Fibroblast of the aortic adventitia (primary cell): ENCODE measurements at regions not wholly inside any gene's neighbourhood (a gene's known extent, or its start where the extent isn't known, plus 50 kb on each side); places are given as distances from the start of the nearest gene placed in this dataset.

Experiments used
- DNase-seq: peaks from one replicate; pipeline ENCODE4 v3.0.0-alpha.2; 2010; ENCODE audit warnings: low read depth
- H3K4me3 ChIP-seq: 2 replicates; pipeline ENCODE4 v1.5.1; 2011; ENCODE audit warnings: low read depth, mild to moderate bottlenecking, control low read depth, low read length, moderate library complexity
- CTCF ChIP-seq: IDR thresholded peaks from 2 replicates; pipeline ENCODE4 v1.5.1; 2011; ENCODE audit warnings: mild to moderate bottlenecking, low read length, control low read depth, inconsistent platforms; ENCODE audit not compliant: insufficient read depth

- no peak for DNase-seq
- no peak overlapping the region for H3K4me3 ChIP-seq
- no peak for TF ChIP-seq CTCF
Measured at GRCh38 chr9:126119731-126120130, 206.9 kb upstream of the MVB12B start.

DNA sequence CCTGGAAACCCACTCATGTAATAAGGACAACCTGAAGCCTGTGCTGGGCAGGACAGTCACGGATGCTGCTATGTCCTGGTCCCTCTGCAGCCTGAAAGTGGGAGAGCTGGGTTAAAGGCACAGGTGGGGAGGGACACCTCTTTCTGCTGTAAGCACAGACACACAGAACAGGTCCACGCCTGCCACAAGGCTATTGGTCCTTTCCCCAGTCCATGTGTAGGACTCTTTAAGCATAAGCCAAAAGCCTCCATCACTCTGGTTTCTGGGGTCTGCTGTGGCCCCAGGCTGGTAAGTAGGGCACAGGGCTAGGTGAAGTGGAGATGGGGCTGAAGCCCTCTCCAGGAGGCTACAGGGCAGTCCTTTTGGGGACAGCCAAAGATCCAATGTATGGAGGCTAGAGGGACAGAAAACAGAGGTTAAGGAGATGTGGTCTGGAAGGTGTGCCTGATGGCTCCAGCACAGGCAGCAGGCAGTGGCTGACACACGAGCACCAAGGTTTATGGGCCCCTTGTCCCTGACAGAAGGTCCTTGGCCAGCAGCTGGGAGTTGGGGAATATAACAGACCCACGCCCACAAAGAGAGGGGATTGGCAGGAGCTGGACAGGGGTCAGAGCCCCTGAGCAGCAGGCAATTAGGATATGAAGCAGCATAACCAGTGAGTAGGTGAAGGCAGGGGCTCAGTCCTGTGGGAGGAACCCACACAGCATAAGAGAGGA lies 203.6 kb upstream of the MVB12B start:
- DNase-seq, result no peak
- H3K4me3 ChIP-seq, result no peak overlapping the region
- TF ChIP-seq CTCF, result no peak

DNA sequence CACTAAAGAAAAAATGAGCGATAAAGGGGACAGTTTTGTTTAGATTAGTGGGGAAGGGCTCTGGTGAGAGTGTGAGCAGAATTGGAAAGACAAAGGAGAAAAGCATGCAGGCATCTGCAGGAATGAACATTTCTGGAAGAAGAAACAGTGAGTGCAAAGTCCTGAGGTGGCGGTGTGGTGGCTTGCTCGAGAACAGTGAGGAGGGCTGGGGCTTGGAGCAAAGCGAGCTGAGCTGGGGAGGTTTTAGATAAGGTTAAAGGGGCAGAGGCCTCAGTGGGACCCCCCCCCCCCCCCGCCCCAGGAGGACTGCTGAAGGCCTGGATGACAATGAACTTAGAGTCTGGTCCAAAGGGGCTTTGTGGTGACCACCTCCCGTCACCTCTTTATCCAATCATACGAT lies 202.7 kb upstream of the MVB12B start:
- TF ChIP-seq CTCF, result no peak
- DNase-seq, result no peak

GRCh38 chr9:126125177-126125576 lies 201.5 kb upstream of the MVB12B start:
- no peak overlapping the region for H3K4me3 ChIP-seq
- TF ChIP-seq CTCF, result no peak
- DNase-seq, result peak; percentile 26

More for the DNA sequence above, 202.7 kb upstream of the MVB12B start:
- no peak overlapping the region for H3K4me3 ChIP-seq

GRCh38 chr9:126125577-126125976 lies 201.1 kb upstream of the MVB12B start:
- no peak overlapping the region for H3K4me3 ChIP-seq
- no peak for TF ChIP-seq CTCF
- peak; percentile 16 for DNase-seq

DNA sequence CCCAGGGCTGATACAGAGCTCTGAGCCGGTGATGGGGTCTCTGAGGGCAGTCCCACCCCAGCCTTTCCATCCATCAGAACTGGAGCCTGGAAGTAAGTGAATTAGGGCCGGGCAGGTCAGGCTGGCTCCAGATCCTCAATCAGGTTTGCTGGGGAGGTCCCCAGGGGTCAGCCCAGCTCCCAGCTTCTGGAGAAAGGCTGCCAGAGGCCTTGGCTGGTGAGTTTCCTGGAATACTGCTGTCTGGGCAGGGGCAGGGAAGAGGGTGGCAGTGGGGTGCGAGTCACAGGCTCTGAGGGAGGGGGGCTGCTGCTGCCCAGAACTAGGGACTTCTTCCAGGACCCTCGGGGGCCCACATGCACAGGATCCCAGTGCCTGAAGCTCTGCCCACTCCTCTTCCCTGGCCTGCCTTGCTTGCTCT lies 200.6 kb upstream of the MVB12B start:
- DNase-seq, result no peak
- no peak for TF ChIP-seq CTCF
- no peak overlapping the region for H3K4me3 ChIP-seq

GRCh38 chr9:126126807-126127206 lies 199.8 kb upstream of the MVB12B start:
- DNase-seq, result no peak
- H3K4me3 ChIP-seq, result no peak overlapping the region
- TF ChIP-seq CTCF, result no peak
